ENCODE measurements at regions not wholly inside any gene's neighbourhood (a gene's known extent, or its start where the extent isn't known, plus 50 kb on each side); places are given as distances from the start of the nearest gene placed in this dataset.

DNA sequence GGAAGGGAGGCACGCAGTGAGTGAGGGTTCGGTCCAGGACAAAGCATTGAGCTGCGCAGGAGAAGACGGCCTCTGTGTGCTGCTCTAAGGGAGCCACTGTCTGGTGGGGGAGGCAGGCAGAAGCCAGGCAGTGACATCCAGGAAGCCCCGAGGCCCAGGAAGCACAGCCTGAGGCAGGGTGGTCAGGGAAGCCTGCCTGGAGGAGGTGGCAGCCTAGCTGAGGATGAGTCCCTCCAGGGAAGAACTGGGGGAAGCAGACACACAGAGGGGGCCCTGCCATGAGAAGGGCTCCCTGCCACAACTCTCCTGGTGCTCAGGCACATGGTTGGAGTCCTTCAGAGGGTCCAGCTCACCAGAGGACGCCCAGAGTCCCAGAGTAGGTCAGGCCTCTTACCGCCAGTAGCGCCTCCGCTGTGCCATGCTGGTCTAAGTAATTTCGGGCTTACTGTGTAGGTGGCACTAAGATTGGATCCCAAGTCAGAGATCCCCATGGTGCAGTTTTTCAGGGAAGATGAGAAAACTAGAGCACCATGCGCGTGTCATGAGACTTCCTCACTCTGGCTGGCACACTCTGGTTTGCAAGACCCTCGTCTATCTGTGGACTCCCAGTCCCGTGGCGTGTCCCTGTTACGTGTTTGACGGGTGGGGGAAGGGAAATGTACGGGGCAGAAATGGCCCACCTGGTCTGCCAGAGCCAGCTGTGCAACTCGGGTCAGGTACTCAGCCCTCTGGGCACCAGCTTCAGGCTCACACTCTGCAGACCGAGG, 887.2 kb downstream of the BRD1 start:
- Mint-ChIP-seq H3K4me3 (no peak overlapping the region), H3K9me3 (peaks cover 0 to 10% (median 4%) of the 10 kb centered on the region in 3 donors), H3K27ac (no peak overlapping the region)

DNA sequence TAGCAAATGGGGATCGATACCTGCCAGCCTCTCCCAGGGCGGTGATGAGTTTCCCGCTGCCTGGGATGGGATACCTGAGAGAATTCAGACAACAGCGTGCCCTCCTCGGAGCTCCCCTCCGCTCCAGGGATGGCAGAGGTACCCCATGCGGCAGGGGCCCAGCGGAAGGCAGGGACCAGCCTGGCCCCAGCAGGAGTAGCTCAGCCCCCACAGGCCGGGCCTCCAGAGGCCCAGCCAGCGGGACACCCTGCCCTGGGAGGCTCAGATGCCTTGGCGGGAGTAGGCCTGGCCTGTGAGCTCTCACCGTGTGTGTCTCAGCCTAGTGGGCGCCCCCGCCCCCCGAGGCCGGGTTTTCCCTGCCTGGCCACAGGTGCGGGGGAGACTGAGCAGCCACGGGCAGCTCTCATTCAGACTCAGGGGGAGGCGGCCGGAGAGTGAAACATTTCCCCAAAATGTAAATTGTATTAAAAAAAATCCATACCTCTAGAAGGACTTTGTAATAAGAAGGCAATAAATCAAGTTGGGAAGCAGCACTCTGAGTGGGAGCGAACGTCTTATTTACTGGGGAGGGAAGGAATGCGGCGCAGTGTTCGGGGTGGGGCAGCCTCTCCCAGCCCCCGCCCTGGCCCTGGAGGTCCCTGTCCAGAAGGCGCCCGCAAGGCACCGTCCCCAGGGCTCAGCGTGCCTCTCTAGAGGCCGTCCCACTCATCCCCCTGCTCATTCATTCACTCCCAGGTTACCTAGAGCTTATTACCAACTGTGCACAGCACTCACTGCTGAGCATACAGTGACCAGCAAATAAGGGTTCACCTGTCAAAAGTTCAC, 888.0 kb downstream of the BRD1 start:
- no peak overlapping the region for H3K4me3 Mint-ChIP-seq
- no peak overlapping the region for H3K27ac Mint-ChIP-seq
- peaks cover 1% of the 10 kb centered on the region for H3K27me3 Mint-ChIP-seq
- H3K36me3 Mint-ChIP-seq: no peaks in the 10 kb centered on the region
- H3K4me1 Mint-ChIP-seq: no peaks in the 10 kb centered on the region
- peaks cover 2 to 16% (median 4%) of the 10 kb centered on the region in 3 donors for H3K9me3 Mint-ChIP-seq

More for the DNA sequence above, 887.2 kb downstream of the BRD1 start:
- Mint-ChIP-seq H3K27me3 (peaks cover 1% of the 10 kb centered on the region), H3K36me3 (no peaks in the 10 kb centered on the region), H3K4me1 (no peaks in the 10 kb centered on the region)

- Mint-ChIP-seq H3K27me3 (peaks cover 1% of the 10 kb centered on the region), H3K27ac (no peak overlapping the region), H3K4me3 (no peak overlapping the region), H3K36me3 (no peaks in the 10 kb centered on the region), H3K9me3 (peaks cover 5 to 21% (median 6%) of the 10 kb centered on the region in 3 donors), H3K4me1 (no peaks in the 10 kb centered on the region)
Measured at GRCh38 chr22:48938741-48939140, 888.9 kb downstream of the BRD1 start.

GRCh38 chr22:48937032-48937639, 890.5 kb downstream of the BRD1 start:
- Mint-ChIP-seq H3K36me3 (no peaks in the 10 kb centered on the region), H3K4me1 (no peaks in the 10 kb centered on the region), H3K27ac (no peak overlapping the region), H3K9me3 (peaks cover 5 to 21% (median 6%) of the 10 kb centered on the region in 3 donors), H3K4me3 (no peak overlapping the region), H3K27me3 (peaks cover 1% of the 10 kb centered on the region)

DNA sequence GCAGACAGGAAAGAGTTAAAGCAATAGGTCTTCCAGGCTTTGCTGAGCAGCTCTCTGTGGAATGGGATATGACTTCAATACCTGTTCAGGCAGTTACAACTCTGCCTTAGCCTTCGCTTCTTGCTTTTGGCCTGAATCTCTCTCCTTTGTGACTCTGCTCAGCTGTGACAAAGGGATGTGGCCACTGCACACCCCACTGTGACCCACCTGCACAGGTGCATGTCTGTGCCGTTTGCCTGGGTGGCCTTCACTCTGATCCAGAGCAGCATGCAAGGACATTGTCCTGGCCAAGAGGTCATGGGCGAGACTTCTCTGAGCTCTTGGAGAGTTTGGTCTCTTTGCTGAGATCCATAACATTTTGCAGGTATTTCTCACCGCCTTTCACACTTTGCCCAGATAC, 891.3 kb downstream of the BRD1 start:
- H3K4me1 Mint-ChIP-seq: no peaks in the 10 kb centered on the region
- no peaks in the 10 kb centered on the region for H3K36me3 Mint-ChIP-seq
- no peak overlapping the region for H3K4me3 Mint-ChIP-seq
- no peak overlapping the region for H3K27ac Mint-ChIP-seq
- peaks cover 1% of the 10 kb centered on the region for H3K27me3 Mint-ChIP-seq
- peaks cover 5 to 21% (median 6%) of the 10 kb centered on the region in 3 donors for H3K9me3 Mint-ChIP-seq

GRCh38 chr22:48934446-48934845, 893.2 kb downstream of the BRD1 start:
- H3K9me3 Mint-ChIP-seq: peaks cover 5 to 21% (median 6%) of the 10 kb centered on the region in 3 donors
- no peak overlapping the region for H3K27ac Mint-ChIP-seq
- H3K4me3 Mint-ChIP-seq: no peak overlapping the region
- H3K36me3 Mint-ChIP-seq: no peaks in the 10 kb centered on the region
- no peaks in the 10 kb centered on the region for H3K4me1 Mint-ChIP-seq
- H3K27me3 Mint-ChIP-seq: peaks cover 1% of the 10 kb centered on the region

- H3K4me3 Mint-ChIP-seq: no peak overlapping the region
- peaks cover 3 to 16% (median 5%) of the 10 kb centered on the region in 3 donors for H3K9me3 Mint-ChIP-seq
- H3K27ac Mint-ChIP-seq: no peak overlapping the region
- no peaks in the 10 kb centered on the region for H3K4me1 Mint-ChIP-seq
- H3K36me3 Mint-ChIP-seq: no peaks in the 10 kb centered on the region
- H3K27me3 Mint-ChIP-seq: no peaks in the 10 kb centered on the region
Measured at GRCh38 chr22:48931452-48931851, 896.2 kb downstream of the BRD1 start.

GRCh38 chr22:48929276-48929790, 898.3 kb downstream of the BRD1 start:
- Mint-ChIP-seq H3K4me3 (peak overlapping the region in 1 of 4 donors; percentile 12), H3K27ac (no peak overlapping the region), H3K27me3 (no peaks in the 10 kb centered on the region), H3K4me1 (no peaks in the 10 kb centered on the region), H3K36me3 (no peaks in the 10 kb centered on the region), H3K9me3 (peaks cover under 1 to 3% (median 2%) of the 10 kb centered on the region in 3 donors)

GRCh38 chr22:48927591-48927990, 900.1 kb downstream of the BRD1 start:
- no peaks in the 10 kb centered on the region for H3K27me3 Mint-ChIP-seq
- no peaks in the 10 kb centered on the region for H3K36me3 Mint-ChIP-seq
- no peaks in the 10 kb centered on the region for H3K4me1 Mint-ChIP-seq
- no peak overlapping the region for H3K27ac Mint-ChIP-seq
- H3K9me3 Mint-ChIP-seq: peaks cover 0 to 4% (median 3%) of the 10 kb centered on the region in 3 donors
- H3K4me3 Mint-ChIP-seq: no peak overlapping the region

- Mint-ChIP-seq H3K4me1 (no peaks in the 10 kb centered on the region), H3K9me3 (peaks cover 3 to 4% (median 4%) of the 10 kb centered on the region in 3 donors), H3K27ac (no peak overlapping the region), H3K4me3 (no peak overlapping the region), H3K36me3 (no peaks in the 10 kb centered on the region), H3K27me3 (no peaks in the 10 kb centered on the region)
Measured at GRCh38 chr22:48926643-48927042, 901.0 kb downstream of the BRD1 start.

DNA sequence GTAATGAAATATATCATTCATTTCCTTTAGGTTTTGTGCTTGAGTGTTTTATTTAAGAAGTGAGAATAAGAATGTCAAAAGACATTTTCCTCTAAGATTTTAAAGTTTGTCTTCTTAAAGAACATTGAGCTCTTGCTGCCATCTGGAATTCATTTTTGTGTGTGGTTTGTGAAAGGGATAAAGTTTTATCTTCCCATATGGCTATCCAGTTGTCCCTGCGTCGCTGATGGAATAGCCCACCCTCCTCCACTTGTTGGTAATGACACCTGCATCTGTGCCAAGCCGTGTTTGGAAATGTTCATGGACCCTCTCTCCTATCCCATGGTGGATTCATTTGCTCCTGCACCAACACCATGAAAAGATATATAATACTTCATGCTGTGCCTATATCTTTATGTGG, 901.5 kb downstream of the BRD1 start:
- no peak overlapping the region for H3K4me3 Mint-ChIP-seq
- H3K27me3 Mint-ChIP-seq: no peaks in the 10 kb centered on the region

GRCh38 chr22:48925450-48925849, 902.2 kb downstream of the BRD1 start:
- no peak overlapping the region for H3K4me3 Mint-ChIP-seq
- H3K27ac Mint-ChIP-seq: no peak overlapping the region
- H3K27me3 Mint-ChIP-seq: no peaks in the 10 kb centered on the region
- no peaks in the 10 kb centered on the region for H3K4me1 Mint-ChIP-seq
- no peaks in the 10 kb centered on the region for H3K36me3 Mint-ChIP-seq
- peaks cover 3 to 4% (median 4%) of the 10 kb centered on the region in 3 donors for H3K9me3 Mint-ChIP-seq

More for the DNA sequence above, 901.5 kb downstream of the BRD1 start:
- Mint-ChIP-seq H3K27ac (no peak overlapping the region), H3K9me3 (peaks cover 3 to 4% (median 4%) of the 10 kb centered on the region in 3 donors), H3K4me1 (no peaks in the 10 kb centered on the region), H3K36me3 (no peaks in the 10 kb centered on the region)

DNA sequence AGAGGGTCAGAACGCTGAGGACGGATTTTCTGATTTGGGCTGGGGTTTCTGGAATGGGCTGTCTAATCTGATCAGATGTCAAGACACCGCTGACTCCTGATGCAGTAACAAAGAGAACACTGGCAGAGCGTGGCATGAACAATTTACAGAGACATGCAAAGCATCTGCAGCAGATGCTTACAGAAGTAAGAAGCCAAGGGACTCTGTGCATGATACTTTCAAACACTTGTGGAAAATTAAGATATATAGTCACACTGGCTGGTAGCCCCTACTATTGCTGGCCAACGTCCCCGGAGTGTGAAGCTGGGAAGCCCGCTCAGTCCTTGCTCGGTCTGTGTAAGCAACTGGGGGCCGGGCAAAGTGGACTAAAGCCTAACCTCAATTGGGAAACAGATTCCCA, 903.7 kb downstream of the BRD1 start:
- Mint-ChIP-seq H3K9me3 (peaks cover 3 to 4% (median 4%) of the 10 kb centered on the region in 3 donors), H3K27me3 (no peaks in the 10 kb centered on the region), H3K4me3 (no peak overlapping the region), H3K36me3 (no peaks in the 10 kb centered on the region), H3K27ac (no peak overlapping the region), H3K4me1 (no peaks in the 10 kb centered on the region)

- Mint-ChIP-seq H3K27ac (no peak overlapping the region), H3K36me3 (peaks cover 2% of the 10 kb centered on the region), H3K9me3 (peaks cover 3 to 4% (median 4%) of the 10 kb centered on the region in 3 donors), H3K4me3 (no peak overlapping the region), H3K4me1 (no peaks in the 10 kb centered on the region), H3K27me3 (no peaks in the 10 kb centered on the region)
Measured at GRCh38 chr22:48923165-48923865, 904.4 kb downstream of the BRD1 start.
